Activated T-cell treated with anti-CD3 and anti-CD28 coated beads, Interleukin-2, amount 50 U/mL, for 4 hours (primary cell): ENCODE measurements at regions not wholly inside any gene's neighbourhood (a gene's known extent, or its start where the extent isn't known, plus 50 kb on each side); places are given as distances from the start of the nearest gene placed in this dataset.

Experiments used
- ATAC-seq, 2 donors: fragments of 200-7000 bp; cut with Tn5 transposase; one replicate each; pipeline ENCODE4 v1.10.0; 2021
- DNase-seq: peaks from one replicate; pipeline ENCODE4 v3.0.0-alpha.2; 2020
- H3K27me3 Mint-ChIP-seq: one replicate; pipeline ENCODE4 v1.8.0; 2021; ENCODE audit warnings: low read depth, mixed read lengths
- H3K36me3 Mint-ChIP-seq: one replicate; pipeline ENCODE4 v1.8.0; 2022; ENCODE audit warnings: mixed read lengths; ENCODE audit not compliant: insufficient read depth
- H3K4me1 Mint-ChIP-seq: one replicate; pipeline ENCODE4 v1.8.0; 2021; ENCODE audit warnings: low read depth, mixed read lengths
- H3K4me3 Mint-ChIP-seq: one replicate; pipeline ENCODE4 v1.8.0; 2021; ENCODE audit warnings: mild to moderate bottlenecking, moderate library complexity, mixed read lengths
- H3K9me3 Mint-ChIP-seq: one replicate; pipeline ENCODE4 v1.8.0; 2021; ENCODE audit warnings: mixed read lengths

- Mint-ChIP-seq H3K9me3 (peaks cover 8% of the 10 kb centered on the region), H3K4me3 (no peak overlapping the region), H3K4me1 (no peaks in the 10 kb centered on the region), H3K36me3 (no peaks in the 10 kb centered on the region), H3K27me3 (no peaks in the 10 kb centered on the region)
- DNase-seq (no peak), ATAC-seq (no peak)
Measured at GRCh38 chrY:19098349-19098748, 324.8 kb upstream of the HSFY2 start.

GRCh38 chrY:19095460-19095859 lies 321.9 kb upstream of the HSFY2 start:
- no peak for ATAC-seq
- H3K4me1 Mint-ChIP-seq = no peaks in the 10 kb centered on the region
- no peak for DNase-seq
- no peaks in the 10 kb centered on the region for H3K27me3 Mint-ChIP-seq
- H3K9me3 Mint-ChIP-seq = no peaks in the 10 kb centered on the region
- no peak overlapping the region for H3K4me3 Mint-ChIP-seq
- no peaks in the 10 kb centered on the region for H3K36me3 Mint-ChIP-seq

GRCh38 chrY:19083006-19083405 lies 309.5 kb upstream of the HSFY2 start:
- H3K36me3 Mint-ChIP-seq = no peaks in the 10 kb centered on the region
- no peak for DNase-seq
- ATAC-seq = no peak
- no peaks in the 10 kb centered on the region for H3K4me1 Mint-ChIP-seq
- no peaks in the 10 kb centered on the region for H3K27me3 Mint-ChIP-seq
- no peak overlapping the region for H3K4me3 Mint-ChIP-seq
- no peaks in the 10 kb centered on the region for H3K9me3 Mint-ChIP-seq

GRCh38 chrY:19077698-19078113 lies 304.2 kb upstream of the HSFY2 start:
- no peaks in the 10 kb centered on the region for H3K36me3 Mint-ChIP-seq
- DNase-seq (no peak), ATAC-seq (peak in 1 of 2 donors; percentile 32)
- H3K4me1 Mint-ChIP-seq = peaks cover 6% of the 10 kb centered on the region
- H3K4me3 Mint-ChIP-seq = peak overlapping the region; percentile 81
- peaks cover 10% of the 10 kb centered on the region for H3K27me3 Mint-ChIP-seq
- no peaks in the 10 kb centered on the region for H3K9me3 Mint-ChIP-seq

GRCh38 chrY:19076846-19077697 lies 303.5 kb upstream of the HSFY2 start:
- peak in 1 of 2 donors; percentile 87 for ATAC-seq
- peak overlapping the region; percentile 81 for H3K4me3 Mint-ChIP-seq
- peaks cover 10% of the 10 kb centered on the region for H3K27me3 Mint-ChIP-seq
- no peaks in the 10 kb centered on the region for H3K9me3 Mint-ChIP-seq
- peaks cover 6% of the 10 kb centered on the region for H3K4me1 Mint-ChIP-seq
- H3K36me3 Mint-ChIP-seq = no peaks in the 10 kb centered on the region
- DNase-seq = no peak

- Mint-ChIP-seq H3K4me3 (peak overlapping the region; percentile 80), H3K9me3 (no peaks in the 10 kb centered on the region), H3K27me3 (peaks cover 10% of the 10 kb centered on the region), H3K4me1 (peaks cover 6% of the 10 kb centered on the region), H3K36me3 (no peaks in the 10 kb centered on the region)
- no peak for DNase-seq
- ATAC-seq = peak in 1 of 2 donors; percentile 36
Measured at GRCh38 chrY:19075471-19076253, 302.1 kb upstream of the HSFY2 start.

GRCh38 chrY:19067435-19067834 lies 293.9 kb upstream of the HSFY2 start:
- H3K27me3 Mint-ChIP-seq = no peaks in the 10 kb centered on the region
- no peaks in the 10 kb centered on the region for H3K9me3 Mint-ChIP-seq
- no peaks in the 10 kb centered on the region for H3K4me1 Mint-ChIP-seq
- H3K4me3 Mint-ChIP-seq = no peak overlapping the region
- no peaks in the 10 kb centered on the region for H3K36me3 Mint-ChIP-seq
- no peak for ATAC-seq
- DNase-seq = no peak

- Mint-ChIP-seq H3K9me3 (no peaks in the 10 kb centered on the region), H3K36me3 (no peaks in the 10 kb centered on the region), H3K4me3 (no peak overlapping the region), H3K27me3 (no peaks in the 10 kb centered on the region), H3K4me1 (no peaks in the 10 kb centered on the region)
- DNase-seq (no peak), ATAC-seq (no peak)
Measured at GRCh38 chrY:19066447-19067190, 293.1 kb upstream of the HSFY2 start.

GRCh38 chrY:19065119-19065518 lies 291.6 kb upstream of the HSFY2 start:
- Mint-ChIP-seq H3K4me3 (no peak overlapping the region), H3K36me3 (no peaks in the 10 kb centered on the region), H3K27me3 (no peaks in the 10 kb centered on the region), H3K4me1 (no peaks in the 10 kb centered on the region), H3K9me3 (no peaks in the 10 kb centered on the region)
- no peak for DNase-seq
- ATAC-seq = no peak

- no peak overlapping the region for H3K4me3 Mint-ChIP-seq
- H3K36me3 Mint-ChIP-seq = no peaks in the 10 kb centered on the region
- no peaks in the 10 kb centered on the region for H3K4me1 Mint-ChIP-seq
- DNase-seq = no peak
- H3K27me3 Mint-ChIP-seq = no peaks in the 10 kb centered on the region
- no peak for ATAC-seq
- H3K9me3 Mint-ChIP-seq = no peaks in the 10 kb centered on the region
Measured at GRCh38 chrY:19059733-19060132, 286.2 kb upstream of the HSFY2 start.

GRCh38 chrY:19058831-19059370 lies 285.4 kb upstream of the HSFY2 start:
- H3K36me3 Mint-ChIP-seq = no peaks in the 10 kb centered on the region
- H3K27me3 Mint-ChIP-seq = no peaks in the 10 kb centered on the region
- DNase-seq (no peak), ATAC-seq (no peak)
- no peak overlapping the region for H3K4me3 Mint-ChIP-seq
- no peaks in the 10 kb centered on the region for H3K9me3 Mint-ChIP-seq
- H3K4me1 Mint-ChIP-seq = no peaks in the 10 kb centered on the region

GRCh38 chrY:19056138-19056469 lies 282.6 kb upstream of the HSFY2 start:
- ATAC-seq (no peak), DNase-seq (no peak)
- H3K36me3 Mint-ChIP-seq = no peaks in the 10 kb centered on the region
- no peaks in the 10 kb centered on the region for H3K9me3 Mint-ChIP-seq
- H3K4me1 Mint-ChIP-seq = no peaks in the 10 kb centered on the region
- no peak overlapping the region for H3K4me3 Mint-ChIP-seq
- no peaks in the 10 kb centered on the region for H3K27me3 Mint-ChIP-seq

GRCh38 chrY:19055232-19056137 lies 281.9 kb upstream of the HSFY2 start:
- DNase-seq = no peak

More at GRCh38 chrY:19055232-19056137, 281.9 kb upstream of the HSFY2 start:
- Mint-ChIP-seq H3K9me3 (no peaks in the 10 kb centered on the region), H3K4me1 (no peaks in the 10 kb centered on the region), H3K4me3 (no peak overlapping the region), H3K36me3 (no peaks in the 10 kb centered on the region), H3K27me3 (no peaks in the 10 kb centered on the region)
- ATAC-seq = no peak
